ENCODE measurements at regions not wholly inside any gene's neighbourhood (a gene's known extent, or its start where the extent isn't known, plus 50 kb on each side); places are given as distances from the start of the nearest gene placed in this dataset.

- Histone ChIP-seq H3K9me3 (ENCODE audit: control insufficient read depth in 1 of 2, low read length in 2 of 2) (no peaks in the 10 kb centered on the region), H3K4me3 (ENCODE audit: low read depth in 1 of 2, low read length in 2 of 2) (no peak overlapping the region), H3K36me3 (ENCODE audit: control insufficient read depth in 1 of 2, insufficient read depth in 2 of 2, low read length in 2 of 2) (no peaks in the 10 kb centered on the region), H3K27ac (ENCODE audit: low read length) (no peak overlapping the region), H3K4me1 (ENCODE audit: control insufficient read depth in 1 of 2, insufficient read depth in 2 of 2, low read length in 2 of 2) (no peaks in the 10 kb centered on the region), H3K27me3 (ENCODE audit: low read depth, low read length) (no peaks in the 10 kb centered on the region)
These were observed 1106.6 kb upstream of the B3GALT2 start for GRCh38 chr1:194292966-194293365.

DNA sequence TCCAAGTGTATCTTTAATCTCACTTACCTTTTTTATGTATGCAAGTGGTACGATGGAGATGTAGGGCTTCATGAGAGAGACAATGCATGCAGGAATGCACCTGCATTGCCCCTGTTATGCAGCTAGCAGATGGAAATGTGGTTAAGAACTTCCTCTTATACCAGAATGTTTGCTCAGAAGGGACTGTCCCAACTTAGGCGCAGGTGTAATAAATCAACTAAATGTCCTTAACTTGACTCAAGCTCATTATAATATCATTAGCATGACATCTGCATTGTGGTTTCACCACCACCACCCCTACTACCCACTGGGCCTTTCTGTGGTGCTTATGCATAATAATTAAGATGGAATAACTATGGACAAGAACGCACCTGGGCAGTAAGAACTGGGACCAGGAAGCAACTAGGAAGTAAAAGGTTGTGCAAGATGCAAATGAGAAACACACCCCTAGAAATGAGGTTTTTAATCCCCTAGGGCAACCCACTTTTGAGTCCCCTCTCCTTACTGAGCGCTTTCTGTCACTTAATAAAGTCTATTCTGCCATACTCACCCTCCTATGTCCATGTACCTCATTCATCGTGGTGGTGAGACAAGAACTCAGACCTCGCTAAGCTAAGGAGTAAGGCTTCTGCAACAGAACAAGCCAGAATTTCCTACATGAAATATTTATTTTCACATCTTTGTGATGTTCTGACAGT, 1103.3 kb upstream of the B3GALT2 start:
- Histone ChIP-seq H3K4me1 (ENCODE audit: control insufficient read depth in 1 of 2, insufficient read depth in 2 of 2, low read length in 2 of 2) (no peaks in the 10 kb centered on the region), H3K27me3 (ENCODE audit: low read depth, low read length) (no peaks in the 10 kb centered on the region), H3K27ac (ENCODE audit: low read length) (no peak overlapping the region)

GRCh38 chr1:194288238-194288637, 1101.8 kb upstream of the B3GALT2 start:
- Histone ChIP-seq H3K27ac (ENCODE audit: low read length) (no peak overlapping the region), H3K9me3 (ENCODE audit: control insufficient read depth in 1 of 2, low read length in 2 of 2) (no peaks in the 10 kb centered on the region), H3K36me3 (ENCODE audit: control insufficient read depth in 1 of 2, insufficient read depth in 2 of 2, low read length in 2 of 2) (no peaks in the 10 kb centered on the region), H3K27me3 (ENCODE audit: low read depth, low read length) (no peaks in the 10 kb centered on the region), H3K4me1 (ENCODE audit: control insufficient read depth in 1 of 2, insufficient read depth in 2 of 2, low read length in 2 of 2) (no peaks in the 10 kb centered on the region), H3K4me3 (ENCODE audit: low read depth in 1 of 2, low read length in 2 of 2) (no peak overlapping the region)

More for the DNA sequence above, 1103.3 kb upstream of the B3GALT2 start:
- no peaks in the 10 kb centered on the region for H3K9me3 ChIP-seq (ENCODE audit: control insufficient read depth in 1 of 2, low read length in 2 of 2)
- no peak overlapping the region for H3K4me3 ChIP-seq (ENCODE audit: low read depth in 1 of 2, low read length in 2 of 2)
- no peaks in the 10 kb centered on the region for H3K36me3 ChIP-seq (ENCODE audit: control insufficient read depth in 1 of 2, insufficient read depth in 2 of 2, low read length in 2 of 2)

DNA sequence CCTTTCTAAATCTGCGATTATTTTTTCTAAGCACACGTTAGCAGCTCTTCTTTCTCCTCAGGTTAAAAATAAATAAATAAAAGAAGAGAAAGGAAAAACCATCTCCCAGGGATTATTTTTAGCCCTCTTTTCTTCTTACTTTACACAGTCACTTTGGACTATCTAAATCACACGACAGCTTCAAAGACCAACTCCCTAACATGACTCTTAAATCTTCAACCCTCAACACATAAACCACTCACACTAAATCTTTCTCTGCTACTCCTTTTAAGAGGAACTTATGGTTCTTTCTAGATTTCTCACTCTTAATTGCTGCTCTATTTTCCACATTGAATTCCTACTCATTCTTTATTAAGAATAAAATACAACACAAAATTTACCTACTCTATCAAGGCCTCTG, 1095.0 kb upstream of the B3GALT2 start:
- H3K27me3 ChIP-seq (ENCODE audit: low read depth, low read length) = no peaks in the 10 kb centered on the region
- H3K4me1 ChIP-seq (ENCODE audit: control insufficient read depth in 1 of 2, insufficient read depth in 2 of 2, low read length in 2 of 2) = no peaks in the 10 kb centered on the region
- H3K36me3 ChIP-seq (ENCODE audit: control insufficient read depth in 1 of 2, insufficient read depth in 2 of 2, low read length in 2 of 2) = no peaks in the 10 kb centered on the region
- H3K27ac ChIP-seq (ENCODE audit: low read length) = no peak overlapping the region
- H3K9me3 ChIP-seq (ENCODE audit: control insufficient read depth in 1 of 2, low read length in 2 of 2) = no peaks in the 10 kb centered on the region
- no peak overlapping the region for H3K4me3 ChIP-seq (ENCODE audit: low read depth in 1 of 2, low read length in 2 of 2)

DNA sequence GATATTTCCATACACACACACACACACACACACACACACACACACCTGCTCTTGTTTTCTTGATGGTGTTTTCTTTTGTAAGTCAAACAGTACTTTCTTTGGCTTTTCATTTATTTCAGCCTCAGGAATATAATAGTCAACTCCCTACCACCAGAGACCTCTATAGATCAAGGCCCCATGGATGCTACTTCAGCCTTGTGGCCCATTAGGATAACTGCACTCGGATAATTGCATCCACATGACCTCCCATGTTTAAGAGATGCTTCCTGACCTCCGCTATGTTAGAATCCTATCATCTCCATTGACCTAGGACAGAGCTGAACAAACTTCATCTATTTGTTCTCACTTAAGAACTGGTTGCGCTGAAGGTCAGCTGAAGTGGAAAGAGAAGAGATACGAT, 1094.0 kb upstream of the B3GALT2 start:
- Histone ChIP-seq H3K27ac (ENCODE audit: low read length) (no peak overlapping the region), H3K4me3 (ENCODE audit: low read depth in 1 of 2, low read length in 2 of 2) (no peak overlapping the region), H3K36me3 (ENCODE audit: control insufficient read depth in 1 of 2, insufficient read depth in 2 of 2, low read length in 2 of 2) (no peaks in the 10 kb centered on the region), H3K4me1 (ENCODE audit: control insufficient read depth in 1 of 2, insufficient read depth in 2 of 2, low read length in 2 of 2) (no peaks in the 10 kb centered on the region), H3K27me3 (ENCODE audit: low read depth, low read length) (no peaks in the 10 kb centered on the region), H3K9me3 (ENCODE audit: control insufficient read depth in 1 of 2, low read length in 2 of 2) (no peaks in the 10 kb centered on the region)

GRCh38 chr1:194279975-194280374, 1093.6 kb upstream of the B3GALT2 start:
- no peak overlapping the region for H3K27ac ChIP-seq (ENCODE audit: low read length)
- no peaks in the 10 kb centered on the region for H3K36me3 ChIP-seq (ENCODE audit: control insufficient read depth in 1 of 2, insufficient read depth in 2 of 2, low read length in 2 of 2)
- H3K9me3 ChIP-seq (ENCODE audit: control insufficient read depth in 1 of 2, low read length in 2 of 2) = no peaks in the 10 kb centered on the region
- H3K27me3 ChIP-seq (ENCODE audit: low read depth, low read length) = no peaks in the 10 kb centered on the region
- H3K4me1 ChIP-seq (ENCODE audit: control insufficient read depth in 1 of 2, insufficient read depth in 2 of 2, low read length in 2 of 2) = no peaks in the 10 kb centered on the region
- H3K4me3 ChIP-seq (ENCODE audit: low read depth in 1 of 2, low read length in 2 of 2) = no peak overlapping the region

DNA sequence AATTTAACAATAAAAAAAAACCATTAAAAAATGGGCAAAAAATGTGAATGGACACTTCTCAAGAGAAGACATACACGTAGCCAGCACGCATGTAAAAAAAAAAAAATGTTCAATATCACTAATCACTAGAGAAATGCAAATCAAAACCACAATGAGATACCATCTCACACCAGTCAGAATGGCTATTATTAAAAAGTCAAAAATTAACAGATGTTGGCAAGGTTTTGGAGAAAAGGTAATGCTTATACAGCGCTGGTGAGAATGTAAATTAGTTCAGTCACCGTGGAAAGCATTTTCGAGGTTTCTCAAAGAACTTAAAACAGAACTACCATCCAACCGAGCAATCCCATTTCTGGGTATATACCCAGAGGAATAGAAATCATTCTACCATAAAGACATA, 1091.5 kb upstream of the B3GALT2 start:
- no peaks in the 10 kb centered on the region for H3K27me3 ChIP-seq (ENCODE audit: low read depth, low read length)
- H3K27ac ChIP-seq (ENCODE audit: low read length) = no peak overlapping the region
- H3K4me1 ChIP-seq (ENCODE audit: control insufficient read depth in 1 of 2, insufficient read depth in 2 of 2, low read length in 2 of 2) = no peaks in the 10 kb centered on the region
- H3K9me3 ChIP-seq (ENCODE audit: control insufficient read depth in 1 of 2, low read length in 2 of 2) = no peaks in the 10 kb centered on the region
- H3K36me3 ChIP-seq (ENCODE audit: control insufficient read depth in 1 of 2, insufficient read depth in 2 of 2, low read length in 2 of 2) = no peaks in the 10 kb centered on the region
- H3K4me3 ChIP-seq (ENCODE audit: low read depth in 1 of 2, low read length in 2 of 2) = no peak overlapping the region

DNA sequence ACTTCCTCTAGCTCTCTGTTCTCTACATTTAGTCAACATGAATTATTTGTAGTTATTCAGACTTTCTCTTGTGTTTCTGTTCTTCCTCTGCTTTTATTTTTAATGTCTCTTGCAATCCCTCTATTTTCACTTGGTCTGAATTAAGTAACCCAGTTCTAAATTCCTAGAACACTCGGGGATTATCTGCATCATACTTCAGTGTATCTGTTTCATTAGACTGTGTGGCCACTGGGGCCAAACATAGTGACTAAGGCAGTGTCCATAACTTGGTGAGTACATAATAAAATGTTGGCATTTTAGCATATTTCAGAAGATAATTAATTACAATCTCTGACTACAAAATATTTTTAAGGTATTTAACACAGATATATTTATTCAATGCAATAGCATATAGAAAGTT, 1087.2 kb upstream of the B3GALT2 start:
- H3K9me3 ChIP-seq (ENCODE audit: control insufficient read depth in 1 of 2, low read length in 2 of 2) = no peaks in the 10 kb centered on the region
- no peaks in the 10 kb centered on the region for H3K27me3 ChIP-seq (ENCODE audit: low read depth, low read length)
- no peaks in the 10 kb centered on the region for H3K4me1 ChIP-seq (ENCODE audit: control insufficient read depth in 1 of 2, insufficient read depth in 2 of 2, low read length in 2 of 2)
- no peak overlapping the region for H3K27ac ChIP-seq (ENCODE audit: low read length)
- no peak overlapping the region for H3K4me3 ChIP-seq (ENCODE audit: low read depth in 1 of 2, low read length in 2 of 2)
- H3K36me3 ChIP-seq (ENCODE audit: control insufficient read depth in 1 of 2, insufficient read depth in 2 of 2, low read length in 2 of 2) = no peaks in the 10 kb centered on the region

GRCh38 chr1:194268839-194269238, 1082.4 kb upstream of the B3GALT2 start:
- Histone ChIP-seq H3K9me3 (ENCODE audit: control insufficient read depth in 1 of 2, low read length in 2 of 2) (peaks cover 0 to 3% of the 10 kb centered on the region in 2 donors), H3K27ac (ENCODE audit: low read length) (no peak overlapping the region), H3K4me1 (ENCODE audit: control insufficient read depth in 1 of 2, insufficient read depth in 2 of 2, low read length in 2 of 2) (no peaks in the 10 kb centered on the region), H3K27me3 (ENCODE audit: low read depth, low read length) (no peaks in the 10 kb centered on the region), H3K4me3 (ENCODE audit: low read depth in 1 of 2, low read length in 2 of 2) (no peak overlapping the region), H3K36me3 (ENCODE audit: control insufficient read depth in 1 of 2, insufficient read depth in 2 of 2, low read length in 2 of 2) (no peaks in the 10 kb centered on the region)

DNA sequence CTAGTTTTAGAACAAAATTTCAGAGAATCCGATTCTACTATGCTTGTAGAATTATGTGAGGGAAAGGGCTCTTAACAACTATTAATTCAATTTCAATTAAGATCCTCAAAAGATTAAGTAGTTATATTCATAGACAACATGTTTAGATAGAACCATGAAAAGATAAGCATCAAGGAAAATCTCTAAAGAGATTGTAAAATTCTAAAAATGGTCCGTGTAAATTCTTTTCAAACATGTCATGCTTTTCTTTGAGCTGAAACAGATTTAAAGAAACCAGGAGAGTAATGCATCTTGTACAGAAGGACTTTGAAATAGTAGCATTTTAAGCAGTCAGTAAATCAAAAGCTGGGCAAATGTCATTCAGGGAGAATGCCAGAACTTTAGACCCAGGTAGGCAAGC, 1080.6 kb upstream of the B3GALT2 start:
- Histone ChIP-seq H3K27ac (ENCODE audit: low read length) (no peak overlapping the region), H3K4me3 (ENCODE audit: low read depth in 1 of 2, low read length in 2 of 2) (no peak overlapping the region)

DNA sequence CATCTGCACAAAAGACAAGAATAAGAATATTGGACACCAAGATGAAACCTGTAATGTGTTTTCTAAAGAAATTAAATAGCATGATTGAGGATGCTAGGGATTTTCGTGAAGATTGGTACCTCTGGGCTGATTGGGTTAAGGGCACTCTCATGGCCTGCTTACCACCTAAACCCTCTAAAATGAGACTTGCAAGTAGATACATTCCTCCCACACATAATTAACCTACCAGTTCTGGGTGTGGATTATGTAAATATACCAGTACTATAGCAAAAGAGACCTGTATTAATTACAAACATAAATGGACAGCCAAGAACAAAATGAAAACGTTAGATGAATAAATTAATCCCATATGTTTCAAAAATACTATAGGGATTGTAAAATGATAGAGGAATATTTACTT, 1069.6 kb upstream of the B3GALT2 start:
- H3K27ac ChIP-seq (ENCODE audit: low read length) = no peak overlapping the region
- no peaks in the 10 kb centered on the region for H3K9me3 ChIP-seq (ENCODE audit: control insufficient read depth in 1 of 2, low read length in 2 of 2)
- no peak overlapping the region for H3K4me3 ChIP-seq (ENCODE audit: low read depth in 1 of 2, low read length in 2 of 2)
- H3K27me3 ChIP-seq (ENCODE audit: low read depth, low read length) = no peaks in the 10 kb centered on the region
- H3K4me1 ChIP-seq (ENCODE audit: control insufficient read depth in 1 of 2, insufficient read depth in 2 of 2, low read length in 2 of 2) = no peaks in the 10 kb centered on the region
- H3K36me3 ChIP-seq (ENCODE audit: control insufficient read depth in 1 of 2, insufficient read depth in 2 of 2, low read length in 2 of 2) = no peaks in the 10 kb centered on the region

More for the DNA sequence above, 1080.6 kb upstream of the B3GALT2 start:
- Histone ChIP-seq H3K4me1 (ENCODE audit: control insufficient read depth in 1 of 2, insufficient read depth in 2 of 2, low read length in 2 of 2) (no peaks in the 10 kb centered on the region), H3K36me3 (ENCODE audit: control insufficient read depth in 1 of 2, insufficient read depth in 2 of 2, low read length in 2 of 2) (no peaks in the 10 kb centered on the region), H3K27me3 (ENCODE audit: low read depth, low read length) (no peaks in the 10 kb centered on the region), H3K9me3 (ENCODE audit: control insufficient read depth in 1 of 2, low read length in 2 of 2) (peaks cover 0 to 3% of the 10 kb centered on the region in 2 donors)

DNA sequence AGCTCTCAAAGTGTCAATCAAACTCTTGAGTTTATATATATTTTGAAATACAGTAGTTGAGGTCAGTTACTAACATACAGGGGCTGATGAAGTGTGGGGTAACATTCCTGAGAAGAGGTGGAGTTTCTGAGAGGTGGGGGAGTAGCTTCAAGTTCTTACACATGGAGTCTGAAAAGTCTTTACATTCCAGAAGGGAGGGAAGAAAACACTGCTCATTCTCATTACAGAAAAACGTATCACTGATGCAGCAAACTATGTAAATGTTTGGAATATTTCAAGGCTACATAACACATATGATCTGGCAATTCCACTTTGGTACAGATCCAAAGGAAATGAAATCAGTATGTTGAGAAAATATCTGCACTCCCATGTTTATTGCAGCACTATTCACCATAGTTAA, 1065.8 kb upstream of the B3GALT2 start:
- no peak overlapping the region for H3K27ac ChIP-seq (ENCODE audit: low read length)
- no peak overlapping the region for H3K4me3 ChIP-seq (ENCODE audit: low read depth in 1 of 2, low read length in 2 of 2)
- no peaks in the 10 kb centered on the region for H3K9me3 ChIP-seq (ENCODE audit: control insufficient read depth in 1 of 2, low read length in 2 of 2)
- H3K36me3 ChIP-seq (ENCODE audit: control insufficient read depth in 1 of 2, insufficient read depth in 2 of 2, low read length in 2 of 2) = no peaks in the 10 kb centered on the region
- no peaks in the 10 kb centered on the region for H3K27me3 ChIP-seq (ENCODE audit: low read depth, low read length)
- no peaks in the 10 kb centered on the region for H3K4me1 ChIP-seq (ENCODE audit: control insufficient read depth in 1 of 2, insufficient read depth in 2 of 2, low read length in 2 of 2)
